ENCODE measurements at regions not wholly inside any gene's neighbourhood (a gene's known extent, or its start where the extent isn't known, plus 50 kb on each side); places are given as distances from the start of the nearest gene placed in this dataset.

- DNase-seq (ENCODE audit: low spot score) (no peak), ATAC-seq (no peak)
- CTCF ChIA-PET: interaction anchor here (0.9 to 1.3 kb wide), 3 partner anchors 18 to 237 kb away, joined by 3 to 7 read pairs (median 3); no protein-coding TSS in a partner anchor
- no peak overlapping the region for H3K27ac Mint-ChIP-seq
- H3K36me3 Mint-ChIP-seq: peaks cover 29% of the 10 kb centered on the region
- no peaks in the 10 kb centered on the region for H3K4me1 Mint-ChIP-seq
- POLR2A ChIA-PET: interaction anchor here (0.5 kb wide), 1 partner anchor 170 kb away, joined by 3 read pairs; no protein-coding TSS in a partner anchor
- no peaks in the 10 kb centered on the region for H3K27me3 Mint-ChIP-seq (ENCODE audit: low read depth)
- peaks cover 49% of the 10 kb centered on the region for H3K9me3 Mint-ChIP-seq
- no peak overlapping the region for H3K4me3 Mint-ChIP-seq
- TF ChIP-seq, protein P1, sequence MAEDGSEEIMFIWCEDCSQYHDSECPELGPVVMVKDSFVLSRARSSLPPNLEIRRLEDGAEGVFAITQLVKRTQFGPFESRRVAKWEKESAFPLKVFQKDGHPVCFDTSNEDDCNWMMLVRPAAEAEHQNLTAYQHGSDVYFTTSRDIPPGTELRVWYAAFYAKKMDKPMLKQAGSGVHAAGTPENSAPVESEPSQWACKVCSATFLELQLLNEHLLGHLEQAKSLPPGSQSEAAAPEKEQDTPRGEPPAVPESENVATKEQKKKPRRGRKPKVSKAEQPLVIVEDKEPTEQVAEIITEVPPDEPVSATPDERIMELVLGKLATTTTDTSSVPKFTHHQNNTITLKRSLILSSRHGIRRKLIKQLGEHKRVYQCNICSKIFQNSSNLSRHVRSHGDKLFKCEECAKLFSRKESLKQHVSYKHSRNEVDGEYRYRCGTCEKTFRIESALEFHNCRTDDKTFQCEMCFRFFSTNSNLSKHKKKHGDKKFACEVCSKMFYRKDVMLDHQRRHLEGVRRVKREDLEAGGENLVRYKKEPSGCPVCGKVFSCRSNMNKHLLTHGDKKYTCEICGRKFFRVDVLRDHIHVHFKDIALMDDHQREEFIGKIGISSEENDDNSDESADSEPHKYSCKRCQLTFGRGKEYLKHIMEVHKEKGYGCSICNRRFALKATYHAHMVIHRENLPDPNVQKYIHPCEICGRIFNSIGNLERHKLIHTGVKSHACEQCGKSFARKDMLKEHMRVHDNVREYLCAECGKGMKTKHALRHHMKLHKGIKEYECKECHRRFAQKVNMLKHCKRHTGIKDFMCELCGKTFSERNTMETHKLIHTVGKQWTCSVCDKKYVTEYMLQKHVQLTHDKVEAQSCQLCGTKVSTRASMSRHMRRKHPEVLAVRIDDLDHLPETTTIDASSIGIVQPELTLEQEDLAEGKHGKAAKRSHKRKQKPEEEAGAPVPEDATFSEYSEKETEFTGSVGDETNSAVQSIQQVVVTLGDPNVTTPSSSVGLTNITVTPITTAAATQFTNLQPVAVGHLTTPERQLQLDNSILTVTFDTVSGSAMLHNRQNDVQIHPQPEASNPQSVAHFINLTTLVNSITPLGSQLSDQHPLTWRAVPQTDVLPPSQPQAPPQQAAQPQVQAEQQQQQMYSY (CRISPR knock-in tag; IDR thresholded peaks at IDR 0.05): no peak
- no peak for TF ChIP-seq KAT7 (CRISPR knock-in tag; IDR thresholded peaks at IDR 0.05; ENCODE audit: borderline replicate concordance)
- TF ChIP-seq MAX (CRISPR knock-in tag; IDR thresholded peaks at IDR 0.05): no peak
- TF ChIP-seq, protein P2, sequence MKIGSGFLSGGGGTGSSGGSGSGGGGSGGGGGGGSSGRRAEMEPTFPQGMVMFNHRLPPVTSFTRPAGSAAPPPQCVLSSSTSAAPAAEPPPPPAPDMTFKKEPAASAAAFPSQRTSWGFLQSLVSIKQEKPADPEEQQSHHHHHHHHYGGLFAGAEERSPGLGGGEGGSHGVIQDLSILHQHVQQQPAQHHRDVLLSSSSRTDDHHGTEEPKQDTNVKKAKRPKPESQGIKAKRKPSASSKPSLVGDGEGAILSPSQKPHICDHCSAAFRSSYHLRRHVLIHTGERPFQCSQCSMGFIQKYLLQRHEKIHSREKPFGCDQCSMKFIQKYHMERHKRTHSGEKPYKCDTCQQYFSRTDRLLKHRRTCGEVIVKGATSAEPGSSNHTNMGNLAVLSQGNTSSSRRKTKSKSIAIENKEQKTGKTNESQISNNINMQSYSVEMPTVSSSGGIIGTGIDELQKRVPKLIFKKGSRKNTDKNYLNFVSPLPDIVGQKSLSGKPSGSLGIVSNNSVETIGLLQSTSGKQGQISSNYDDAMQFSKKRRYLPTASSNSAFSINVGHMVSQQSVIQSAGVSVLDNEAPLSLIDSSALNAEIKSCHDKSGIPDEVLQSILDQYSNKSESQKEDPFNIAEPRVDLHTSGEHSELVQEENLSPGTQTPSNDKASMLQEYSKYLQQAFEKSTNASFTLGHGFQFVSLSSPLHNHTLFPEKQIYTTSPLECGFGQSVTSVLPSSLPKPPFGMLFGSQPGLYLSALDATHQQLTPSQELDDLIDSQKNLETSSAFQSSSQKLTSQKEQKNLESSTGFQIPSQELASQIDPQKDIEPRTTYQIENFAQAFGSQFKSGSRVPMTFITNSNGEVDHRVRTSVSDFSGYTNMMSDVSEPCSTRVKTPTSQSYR (CRISPR knock-in tag; IDR thresholded peaks at IDR 0.05): no peak
- no peak for TF ChIP-seq ZSCAN18 (CRISPR knock-in tag; IDR thresholded peaks at IDR 0.05)
- no peak for TF ChIP-seq SP1 (CRISPR knock-in tag; conservative IDR thresholded peaks at IDR 0.05)
- TF ChIP-seq, protein P3, sequence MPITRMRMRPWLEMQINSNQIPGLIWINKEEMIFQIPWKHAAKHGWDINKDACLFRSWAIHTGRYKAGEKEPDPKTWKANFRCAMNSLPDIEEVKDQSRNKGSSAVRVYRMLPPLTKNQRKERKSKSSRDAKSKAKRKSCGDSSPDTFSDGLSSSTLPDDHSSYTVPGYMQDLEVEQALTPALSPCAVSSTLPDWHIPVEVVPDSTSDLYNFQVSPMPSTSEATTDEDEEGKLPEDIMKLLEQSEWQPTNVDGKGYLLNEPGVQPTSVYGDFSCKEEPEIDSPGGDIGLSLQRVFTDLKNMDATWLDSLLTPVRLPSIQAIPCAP (CRISPR knock-in tag; IDR thresholded peaks at IDR 0.05): no peak
- no peak for TF ChIP-seq GRHL2 (CRISPR knock-in tag; IDR thresholded peaks at IDR 0.05; ENCODE audit: insufficient replicate concordance, severe bottlenecking)
- TF ChIP-seq, protein P4, sequence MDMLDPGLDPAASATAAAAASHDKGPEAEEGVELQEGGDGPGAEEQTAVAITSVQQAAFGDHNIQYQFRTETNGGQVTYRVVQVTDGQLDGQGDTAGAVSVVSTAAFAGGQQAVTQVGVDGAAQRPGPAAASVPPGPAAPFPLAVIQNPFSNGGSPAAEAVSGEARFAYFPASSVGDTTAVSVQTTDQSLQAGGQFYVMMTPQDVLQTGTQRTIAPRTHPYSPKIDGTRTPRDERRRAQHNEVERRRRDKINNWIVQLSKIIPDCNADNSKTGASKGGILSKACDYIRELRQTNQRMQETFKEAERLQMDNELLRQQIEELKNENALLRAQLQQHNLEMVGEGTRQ (CRISPR knock-in tag; IDR thresholded peaks at IDR 0.05): no peak
- no peak for TF ChIP-seq NR1H2 (CRISPR knock-in tag; IDR thresholded peaks at IDR 0.05)
Measured at GRCh38 chr10:124231168-124232155, 138.1 kb upstream of the CHST15 start.

DNA sequence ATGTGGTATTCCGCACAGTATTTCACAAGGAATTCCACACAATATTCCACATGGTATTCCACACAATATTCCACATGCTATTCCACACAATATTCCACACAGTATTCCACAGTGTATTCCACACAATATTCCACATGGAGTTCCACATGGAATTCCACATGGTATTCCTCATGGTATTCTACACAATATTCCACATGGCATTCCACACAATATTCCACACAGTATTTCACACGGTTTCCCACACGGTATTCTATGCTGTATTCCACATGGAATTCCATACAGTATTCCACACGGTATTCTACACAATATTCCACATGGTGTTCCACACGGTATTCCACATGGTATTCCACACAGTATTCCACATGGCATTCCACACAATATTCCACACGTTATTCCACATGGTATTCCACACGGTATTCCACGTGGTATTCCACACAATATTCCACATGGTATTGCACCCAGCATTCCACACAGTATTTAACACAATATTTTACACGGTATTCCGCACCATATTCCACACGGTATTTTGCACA, 137.3 kb upstream of the CHST15 start:
- ATAC-seq: no peak
- peaks cover 54% of the 10 kb centered on the region for H3K9me3 Mint-ChIP-seq
- no peaks in the 10 kb centered on the region for H3K4me1 Mint-ChIP-seq
- ChIA-PET POLR2A (no interaction called here), CTCF (interaction anchor here (1.0 kb wide), 1 partner anchor 158 kb away, joined by 3 read pairs; no protein-coding TSS in a partner anchor)
- no peak for DNase-seq (ENCODE audit: low spot score)
- peaks cover 29% of the 10 kb centered on the region for H3K36me3 Mint-ChIP-seq
- H3K27ac Mint-ChIP-seq: no peak overlapping the region
- H3K27me3 Mint-ChIP-seq (ENCODE audit: low read depth): no peaks in the 10 kb centered on the region
- H3K4me3 Mint-ChIP-seq: no peak overlapping the region
- TF ChIP-seq CREM (CRISPR knock-in tag; IDR thresholded peaks at IDR 0.05) (no peak), MLX (CRISPR knock-in tag; IDR thresholded peaks at IDR 0.05) (no peak), HMGA2 (CRISPR knock-in tag; IDR thresholded peaks at IDR 0.05) (no peak), IRF2 (CRISPR knock-in tag; IDR thresholded peaks at IDR 0.05; ENCODE audit: borderline replicate concordance, low read depth) (no peak), SP1 (CRISPR knock-in tag; conservative IDR thresholded peaks at IDR 0.05) (no peak), NFATC4 (CRISPR knock-in tag; IDR thresholded peaks at IDR 0.05) (no peak), ZNF317 (CRISPR knock-in tag; IDR thresholded peaks at IDR 0.05; ENCODE audit: borderline replicate concordance, low read depth) (no peak), HMGXB4 (CRISPR knock-in tag; IDR thresholded peaks at IDR 0.05) (no peak), GABPB1 (CRISPR knock-in tag; IDR thresholded peaks at IDR 0.05) (no peak)
- TF ChIP-seq, protein P3 (CRISPR knock-in tag; IDR thresholded peaks at IDR 0.05): no peak

Data from WTC11 (cell line).